GM12891 (cell line): ENCODE measurements at regions not wholly inside any gene's neighbourhood (a gene's known extent, or its start where the extent isn't known, plus 50 kb on each side); places are given as distances from the start of the nearest gene placed in this dataset.

Experiments
- PAX5 ChIP-seq: IDR thresholded peaks from 2 replicates; pipeline ENCODE4 v1.6.1; 2011; ENCODE audit warnings: low read length, moderate library complexity, mild to moderate bottlenecking; ENCODE audit not compliant: insufficient read depth, severe bottlenecking
- POLR2A ChIP-seq: IDR thresholded peaks from 2 replicates; pipeline ENCODE4 v1.6.1; 2011; ENCODE audit warnings: low read depth, low read length, control low read depth
- POLR2AphosphoS5 ChIP-seq: IDR thresholded peaks from 2 replicates; pipeline ENCODE4 v1.6.1; 2011; ENCODE audit warnings: low read depth, low read length, control low read depth
- POU2F2 ChIP-seq: IDR thresholded peaks from 2 replicates; pipeline ENCODE4 v1.6.1; 2011; ENCODE audit warnings: low read depth, mild to moderate bottlenecking, control low read depth, low read length, moderate library complexity
- SPI1 ChIP-seq: IDR thresholded peaks from 2 replicates; pipeline ENCODE4 v1.6.1; 2011; ENCODE audit warnings: low read depth, low read length, control low read depth
- TAF1 ChIP-seq: IDR thresholded peaks from 2 replicates; pipeline ENCODE4 v1.6.1; 2011; ENCODE audit warnings: low read depth, low read length, control low read depth

DNA sequence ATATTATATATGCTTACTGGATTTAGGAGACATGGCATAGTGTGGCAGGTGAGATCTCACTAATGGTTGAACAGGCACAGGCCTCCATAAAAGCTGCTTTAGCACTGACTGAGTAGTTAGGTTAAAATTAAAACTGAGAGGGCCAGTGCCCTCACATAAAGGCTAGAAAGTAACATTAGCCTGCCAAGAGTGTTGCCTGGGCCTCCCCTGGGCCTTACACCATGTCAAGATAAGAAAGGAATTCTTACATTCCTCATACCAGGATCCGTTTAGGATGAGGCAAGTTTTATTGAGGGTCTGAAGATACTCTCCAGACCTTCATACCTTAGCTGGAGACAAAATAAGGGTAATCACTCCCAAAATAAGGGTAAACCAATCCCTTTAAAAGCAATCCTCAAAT is 1011.8 kb downstream of the PLA2G4A start:
- TF ChIP-seq POLR2A (no peak), TAF1 (no peak), POLR2AphosphoS5 (no peak), SPI1 (no peak), PAX5 (no peak), POU2F2 (no peak)
